Pulmonary artery endothelial cell (primary cell): ENCODE measurements at regions not wholly inside any gene's neighbourhood (a gene's known extent, or its start where the extent isn't known, plus 50 kb on each side); places are given as distances from the start of the nearest gene placed in this dataset.
"Not testable (repeated sequence)": the region's sequence is repeated elsewhere in the genome, so short reads cannot be mapped to it uniquely, and the experiment has no call there.

ENCODE experiments used
- DNase-seq: peaks from one replicate; pipeline ENCODE4 v3.0.0-alpha.2; 2011; ENCODE audit warnings: low read depth, low spot score

DNA sequence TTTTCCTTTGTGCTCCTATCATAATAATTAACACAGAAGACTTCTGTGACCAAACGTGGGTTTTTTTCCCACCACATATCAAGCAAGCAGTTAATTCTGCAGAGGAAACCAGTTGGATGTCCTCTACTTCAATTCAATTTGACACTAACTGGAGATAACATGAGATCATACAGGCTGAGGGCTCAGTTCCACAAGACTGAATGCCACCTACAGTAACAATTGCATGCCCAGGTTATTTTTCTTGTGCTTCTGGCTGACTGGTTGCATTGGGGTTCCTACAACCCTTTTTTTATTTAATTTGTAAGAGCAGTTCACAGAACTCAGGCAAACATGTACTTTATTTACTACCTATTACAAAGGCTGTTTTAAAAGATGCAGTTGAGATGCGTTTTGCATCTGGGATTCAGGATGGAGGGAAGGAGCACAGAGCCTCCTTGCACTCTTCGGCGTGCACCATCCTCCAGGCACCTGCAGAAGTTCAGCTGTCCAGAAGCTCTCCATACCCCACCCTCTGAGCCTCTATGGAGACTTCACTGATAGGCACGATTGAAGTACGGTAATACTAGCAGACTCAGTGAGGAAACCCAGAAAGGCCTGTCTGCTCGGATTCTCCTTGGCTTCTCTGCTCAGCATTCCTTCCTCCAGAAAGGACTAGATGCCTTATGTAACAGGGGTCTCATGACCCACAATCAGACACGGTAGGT lies 425.2 kb upstream of the CDH9 start:
- no peak for DNase-seq

- no peak for DNase-seq
Measured at GRCh38 chr5:27462936-27463335, 424.6 kb upstream of the CDH9 start.

GRCh38 chr5:27458287-27458686 lies 419.9 kb upstream of the CDH9 start:
- DNase-seq, result no peak

DNA sequence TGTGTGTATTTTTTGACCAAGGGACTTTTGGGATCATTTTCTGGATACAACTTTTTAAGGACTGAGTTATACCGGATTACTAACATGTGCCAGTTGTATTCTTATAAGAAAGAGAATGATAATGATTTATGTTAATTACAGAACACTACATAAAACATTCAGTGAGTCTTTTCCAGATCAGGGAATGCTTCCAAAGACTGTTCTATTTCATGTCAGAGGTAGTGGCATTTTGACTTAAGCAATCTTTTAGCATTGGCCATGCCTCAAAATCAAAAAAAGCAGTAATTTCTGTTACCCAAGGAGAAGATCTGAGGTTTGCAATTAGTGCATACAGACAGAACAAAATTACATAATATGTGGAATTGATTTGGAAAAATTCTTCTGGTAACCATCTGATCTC lies 413.0 kb upstream of the CDH9 start:
- no peak for DNase-seq

GRCh38 chr5:27450607-27451006 lies 412.2 kb upstream of the CDH9 start:
- no peak for DNase-seq

GRCh38 chr5:27439383-27439782 lies 401.0 kb upstream of the CDH9 start:
- DNase-seq, result not testable (repeated sequence)

DNA sequence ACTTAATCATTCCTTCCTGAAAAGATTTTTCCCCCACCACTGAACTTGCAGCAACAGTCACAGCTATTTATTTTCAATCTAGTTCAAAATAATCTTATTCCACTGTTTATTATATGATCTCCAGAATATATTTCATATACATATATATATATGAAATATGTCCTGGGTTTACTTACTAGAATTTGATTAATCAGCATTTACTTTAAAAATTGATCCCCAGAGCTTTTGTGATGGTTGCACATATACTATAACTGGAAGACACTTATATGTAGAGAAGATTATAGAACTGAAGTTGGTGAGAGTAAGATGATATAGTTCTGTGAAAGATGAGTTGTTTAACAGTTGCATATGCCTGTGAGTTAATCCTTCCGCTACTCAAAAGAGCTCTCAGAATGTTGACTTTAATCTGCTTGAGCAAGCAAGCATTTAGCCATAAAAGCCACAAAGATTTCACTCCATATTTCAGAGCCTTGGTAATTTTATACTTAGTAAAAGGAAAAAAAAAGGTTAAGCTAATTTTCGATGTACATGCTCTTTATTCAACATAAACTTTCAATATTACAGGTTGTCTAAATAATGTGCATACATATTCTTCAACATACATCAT lies 399.3 kb upstream of the CDH9 start:
- DNase-seq, result no peak

- DNase-seq, result no peak
Measured at GRCh38 chr5:27434335-27434734, 395.9 kb upstream of the CDH9 start.

- DNase-seq, result no peak
Measured at GRCh38 chr5:27414099-27414498, 375.7 kb upstream of the CDH9 start.

GRCh38 chr5:27412384-27412783 lies 374.0 kb upstream of the CDH9 start:
- DNase-seq, result no peak

GRCh38 chr5:27406020-27406419 lies 367.6 kb upstream of the CDH9 start:
- no peak for DNase-seq

GRCh38 chr5:27403243-27403882 lies 365.0 kb upstream of the CDH9 start:
- DNase-seq, result no peak

- DNase-seq, result no peak
Measured at GRCh38 chr5:27402828-27403227, 364.4 kb upstream of the CDH9 start.

DNA sequence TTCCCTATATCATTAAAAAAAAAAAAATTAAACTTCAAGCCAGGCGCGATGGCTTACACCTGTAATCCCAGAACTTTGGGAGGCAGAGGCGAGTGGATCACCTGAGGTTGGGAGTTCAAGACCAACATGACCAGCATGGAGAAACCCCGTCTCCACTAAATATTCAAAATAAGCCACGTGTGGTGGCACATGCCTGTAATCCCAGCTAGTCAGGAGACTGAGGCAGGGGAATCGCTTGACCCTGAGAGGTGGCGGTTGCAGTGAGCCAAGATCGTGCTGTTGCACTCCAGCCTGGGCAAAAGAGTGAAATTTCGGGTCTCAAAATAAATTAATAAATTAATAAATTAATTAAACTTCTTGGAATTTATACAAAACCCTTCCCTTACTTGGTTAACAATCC lies 358.6 kb upstream of the CDH9 start:
- DNase-seq, result no peak

- no peak for DNase-seq
Measured at GRCh38 chr5:27392716-27393115, 354.3 kb upstream of the CDH9 start.

DNA sequence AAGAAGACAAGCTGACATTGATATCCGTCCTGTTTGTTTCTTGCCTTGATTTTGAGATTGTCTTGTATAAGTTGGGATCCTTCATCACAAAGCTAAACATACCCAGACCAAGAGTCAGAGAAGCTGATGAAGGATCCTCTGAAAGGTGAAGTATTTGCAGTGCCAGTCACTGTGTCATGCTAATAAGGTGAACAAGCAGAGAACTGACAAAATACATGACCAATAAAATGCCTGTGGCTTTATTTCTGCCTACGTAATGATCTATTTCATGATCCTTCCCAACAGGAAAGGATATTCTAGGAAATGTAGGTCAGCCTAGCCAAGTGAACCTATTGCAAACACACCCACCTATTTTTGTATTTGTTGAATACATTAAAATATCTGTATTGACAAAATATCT lies 351.3 kb upstream of the CDH9 start:
- no peak for DNase-seq

DNA sequence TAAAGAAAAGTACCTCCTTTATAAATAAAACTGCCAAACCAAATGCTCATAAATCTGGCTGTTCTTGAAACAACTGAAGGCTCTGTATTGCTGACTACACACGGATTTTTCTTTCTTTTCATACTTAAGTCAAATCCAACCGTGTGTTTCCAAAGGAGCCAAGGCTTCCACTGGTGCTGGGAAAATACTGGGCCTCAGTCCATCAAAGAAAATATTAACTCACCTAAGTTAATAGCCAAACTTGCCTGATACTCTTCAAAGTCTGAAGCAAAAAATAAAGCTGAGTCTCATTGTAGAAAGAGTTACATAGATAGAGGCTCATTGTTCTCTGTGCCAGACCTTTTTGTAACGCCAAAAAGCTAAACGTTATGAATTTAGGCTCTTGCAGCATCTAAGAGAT lies 350.4 kb upstream of the CDH9 start:
- DNase-seq, result no peak

DNA sequence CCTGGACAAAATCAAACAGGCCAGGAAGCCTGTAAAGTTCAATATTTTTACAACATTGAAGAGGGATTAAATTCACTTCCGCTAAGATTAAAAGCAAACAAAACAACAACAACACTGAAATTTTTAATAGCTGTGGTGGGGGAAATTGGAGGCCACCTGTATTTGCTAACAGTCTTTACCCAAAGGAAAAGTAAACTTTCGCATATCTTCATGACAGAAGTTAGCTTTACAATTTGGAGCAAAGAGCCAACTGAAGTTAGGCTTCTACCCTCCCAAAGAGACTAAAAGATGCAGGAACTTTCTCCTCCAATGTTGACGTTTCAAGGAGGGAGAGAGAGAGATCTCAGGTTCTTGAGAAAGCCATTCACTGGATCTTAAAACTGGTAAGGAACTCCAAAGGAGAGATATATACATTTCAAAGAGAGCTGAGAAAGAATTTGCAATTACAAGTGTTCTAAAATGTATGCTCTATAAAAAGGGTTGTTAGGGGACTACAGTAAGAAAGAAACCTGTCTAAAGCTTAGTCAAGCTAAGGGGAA lies 349.2 kb upstream of the CDH9 start:
- no peak for DNase-seq

GRCh38 chr5:27381686-27382085 lies 343.3 kb upstream of the CDH9 start:
- DNase-seq, result no peak

DNA sequence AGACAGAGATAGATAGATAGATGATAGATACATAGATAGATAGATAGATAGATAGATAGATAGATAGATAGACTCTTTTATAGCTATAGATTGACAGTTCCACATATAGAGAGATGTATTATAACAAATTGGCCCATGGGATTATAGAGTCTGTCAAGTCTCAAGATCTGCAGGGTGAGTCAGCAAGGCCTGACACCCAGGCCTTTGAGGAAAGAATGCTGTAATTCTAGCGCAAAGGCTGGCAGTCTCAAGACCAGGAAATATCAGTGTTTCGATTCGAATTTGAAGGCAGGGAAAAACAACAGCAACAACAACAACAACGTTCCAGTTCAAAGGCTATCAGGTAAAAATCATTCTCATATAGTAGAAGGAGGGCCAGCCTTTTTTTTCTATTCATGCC lies 339.2 kb upstream of the CDH9 start:
- no peak for DNase-seq

- no peak for DNase-seq
Measured at GRCh38 chr5:27353970-27354369, 315.6 kb upstream of the CDH9 start.

DNA sequence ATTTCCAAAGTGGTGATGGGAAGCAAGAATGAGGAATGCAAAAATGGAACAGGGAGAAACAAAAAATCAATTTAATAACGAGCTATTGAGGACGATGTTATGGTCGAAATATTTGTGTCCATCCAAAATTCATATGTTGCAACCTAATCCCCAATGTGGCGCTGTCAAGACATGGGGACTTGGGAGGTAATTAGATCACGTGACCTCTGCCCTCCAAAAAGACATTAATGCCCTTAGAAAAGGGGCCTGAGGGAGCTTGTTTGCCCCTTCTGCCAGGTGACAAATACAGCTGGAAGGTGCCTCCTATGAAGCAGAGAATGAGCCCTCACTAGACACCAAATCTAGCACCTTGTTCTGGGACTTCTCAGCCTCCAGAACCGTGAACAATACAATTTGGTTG lies 315.2 kb upstream of the CDH9 start:
- DNase-seq, result no peak

DNA sequence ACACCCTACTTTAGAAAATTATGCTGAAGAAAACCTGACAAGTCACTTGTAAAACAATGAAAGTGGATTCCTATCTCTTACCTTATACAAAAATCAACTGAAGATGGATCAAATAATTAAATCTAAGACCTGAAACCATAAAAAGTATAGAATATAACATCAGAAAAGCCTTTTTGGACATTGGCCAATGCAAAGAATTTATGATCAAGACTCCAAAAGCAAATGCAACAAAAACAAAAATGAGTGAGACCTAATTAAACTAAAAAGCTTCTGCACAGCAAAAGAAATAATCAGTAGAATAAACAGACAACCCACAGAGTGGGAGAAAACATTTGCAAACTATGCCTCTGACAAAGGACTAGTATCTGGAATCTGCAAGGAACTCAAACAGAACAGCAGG lies 303.0 kb upstream of the CDH9 start:
- no peak for DNase-seq
